COLO668 (cell line): ENCODE measurements at regions not wholly inside any gene's neighbourhood (a gene's known extent, or its start where the extent isn't known, plus 50 kb on each side); places are given as distances from the start of the nearest gene placed in this dataset.
A peak's percentile ranks its signal among the peaks of the same experiment; 100 is the strongest.
"Not testable (repeated sequence)": the region's sequence is repeated elsewhere in the genome, so short reads cannot be mapped to it uniquely, and the experiment has no call there.

Experiments used
- DNase-seq: peaks from one replicate; lab custom pipeline; 2025; ENCODE audit not compliant: unreplicated experiment; lab: John Stamatoyannopoulos, UW

- DNase-seq = no peak
Observed at GRCh38 chr2:236820763-236821344, 251.2 kb downstream of the ACKR3 start.

- no peak for DNase-seq
Observed at GRCh38 chr2:236823041-236823629, 253.5 kb downstream of the ACKR3 start.

GRCh38 chr2:236823963-236824362 is 254.3 kb downstream of the ACKR3 start:
- no peak for DNase-seq

- peak; percentile 86 for DNase-seq
Observed at GRCh38 chr2:236824836-236825235, 255.2 kb downstream of the ACKR3 start.

- no peak for DNase-seq
Observed at GRCh38 chr2:236825989-236826510, 256.4 kb downstream of the ACKR3 start.

GRCh38 chr2:236826606-236827156 is 257.1 kb downstream of the ACKR3 start:
- peak; percentile 43 for DNase-seq

GRCh38 chr2:236827997-236828396 is 257.7 kb upstream of the COPS8 start:
- peak; percentile 16 for DNase-seq

DNA sequence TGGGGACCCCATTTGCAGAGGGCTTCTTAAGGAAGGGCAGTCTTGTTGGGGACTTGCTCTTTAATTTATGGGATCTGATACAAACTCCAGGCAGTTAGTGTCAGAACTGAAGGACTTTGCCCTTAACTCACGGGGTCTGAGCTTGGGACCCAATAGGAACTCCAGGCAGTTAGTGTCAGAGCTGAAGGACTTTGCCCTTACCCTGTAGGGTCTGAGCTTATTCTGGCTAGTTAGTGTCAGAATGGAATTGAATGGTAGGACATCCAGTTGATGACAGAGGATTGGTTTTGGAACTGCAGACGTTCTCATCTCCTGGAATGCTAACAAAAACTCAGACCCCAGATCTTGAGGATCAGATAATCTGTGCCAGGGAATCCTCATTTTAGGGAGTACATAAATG is 256.9 kb upstream of the COPS8 start:
- no peak for DNase-seq

GRCh38 chr2:236830926-236831325 is 254.8 kb upstream of the COPS8 start:
- DNase-seq = no peak

DNA sequence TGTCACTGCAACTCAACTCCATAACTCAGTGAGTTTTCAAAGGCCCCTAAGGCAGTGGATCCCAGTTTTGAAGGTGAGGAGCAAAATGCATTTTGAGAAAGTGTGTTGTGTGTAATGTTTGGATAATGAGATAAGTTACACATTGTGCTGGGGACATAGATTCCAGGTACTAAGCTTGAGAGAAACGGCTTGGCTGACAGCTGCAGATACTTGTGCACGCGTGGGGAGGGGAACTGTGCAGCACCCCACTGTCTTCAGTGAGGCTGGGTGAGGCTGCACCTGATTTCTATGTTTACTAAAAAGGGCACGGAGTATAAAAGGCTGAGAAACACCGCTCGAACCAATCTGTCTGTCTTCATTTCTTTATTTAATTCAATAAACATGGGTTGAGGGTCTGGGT is 254.0 kb upstream of the COPS8 start:
- DNase-seq = no peak

- no peak for DNase-seq
Observed at GRCh38 chr2:236833501-236834073, 252.1 kb upstream of the COPS8 start.

- DNase-seq = no peak
Observed at GRCh38 chr2:236834284-236834683, 251.4 kb upstream of the COPS8 start.

DNA sequence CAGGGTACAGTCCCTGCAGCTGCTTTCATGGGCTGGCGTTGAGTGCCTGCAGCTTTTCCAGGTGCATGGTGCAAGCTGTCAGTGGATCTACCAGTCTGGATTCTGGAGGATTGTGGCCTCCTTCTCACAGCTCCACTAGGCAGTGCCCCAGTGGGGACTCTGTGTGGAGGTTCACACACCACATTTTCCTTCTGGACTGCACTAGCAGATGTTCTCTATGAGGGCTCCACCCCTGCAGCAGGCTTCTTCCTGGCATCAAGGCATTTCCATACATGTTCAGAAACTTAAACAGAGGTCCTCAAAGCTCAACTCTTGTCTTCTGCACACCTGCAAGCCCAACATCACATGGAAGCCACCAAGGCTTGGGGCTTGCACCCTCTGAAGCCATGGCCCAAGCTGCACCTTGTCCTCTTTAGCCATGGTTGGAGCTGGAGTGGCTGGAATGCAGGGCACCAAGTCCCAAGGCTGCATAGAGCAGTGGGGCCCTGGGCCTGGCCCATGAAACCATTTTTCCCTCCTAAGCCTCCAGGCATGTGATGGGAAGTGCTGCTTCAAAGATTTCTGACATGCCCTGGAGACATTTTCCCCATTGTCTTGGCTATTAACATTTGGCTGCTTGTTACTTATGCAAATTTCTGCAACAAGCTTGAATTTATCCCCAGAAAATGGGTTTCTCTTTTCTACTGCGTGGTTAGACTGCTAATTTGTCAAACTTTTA is 250.2 kb upstream of the COPS8 start:
- no peak for DNase-seq

- not testable (repeated sequence) for DNase-seq
Observed at GRCh38 chr2:236836028-236836427, 249.7 kb upstream of the COPS8 start.

GRCh38 chr2:236840215-236840614 is 245.5 kb upstream of the COPS8 start:
- DNase-seq = no peak

GRCh38 chr2:236840857-236841256 is 244.8 kb upstream of the COPS8 start:
- DNase-seq = no peak

- no peak for DNase-seq
Observed at GRCh38 chr2:236841389-236841788, 244.3 kb upstream of the COPS8 start.

DNA sequence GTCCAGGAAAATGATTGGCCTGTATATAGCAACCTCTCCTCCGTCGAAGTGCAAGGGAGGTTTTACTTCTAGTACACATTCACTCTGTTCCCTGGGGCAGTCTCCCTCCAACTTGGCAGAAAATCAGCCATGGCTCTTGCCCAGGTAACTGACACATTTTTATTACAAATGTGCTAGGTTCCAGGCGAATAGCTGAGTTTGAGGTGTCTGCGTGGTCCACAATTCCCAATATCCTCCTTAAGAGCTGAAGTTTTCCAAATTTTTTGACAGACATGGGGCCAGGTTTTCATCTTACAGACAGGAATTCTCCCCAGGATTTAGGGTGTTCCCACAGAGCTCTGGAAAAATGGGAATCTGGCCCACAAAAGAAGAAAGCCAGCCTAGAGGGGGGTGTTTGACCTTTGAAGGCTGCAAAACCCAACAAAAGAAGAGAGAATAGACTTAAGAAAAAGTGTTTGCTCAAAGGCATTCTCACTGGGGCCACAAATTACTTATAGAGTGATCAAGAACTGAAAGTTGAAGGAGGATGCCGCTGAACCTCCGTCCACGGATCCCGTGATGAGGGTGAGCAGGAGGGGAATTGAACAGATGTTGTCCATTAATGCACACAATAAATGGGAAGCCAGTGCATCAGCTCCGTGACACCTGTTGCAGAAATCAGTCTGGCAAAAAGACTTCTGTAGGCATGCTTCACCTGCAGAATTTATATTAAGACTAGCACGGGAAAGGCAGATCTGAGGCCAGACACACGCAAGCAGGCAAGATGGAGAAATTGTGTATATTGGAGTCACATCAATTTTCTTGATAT is 242.3 kb upstream of the COPS8 start:
- DNase-seq = no peak

DNA sequence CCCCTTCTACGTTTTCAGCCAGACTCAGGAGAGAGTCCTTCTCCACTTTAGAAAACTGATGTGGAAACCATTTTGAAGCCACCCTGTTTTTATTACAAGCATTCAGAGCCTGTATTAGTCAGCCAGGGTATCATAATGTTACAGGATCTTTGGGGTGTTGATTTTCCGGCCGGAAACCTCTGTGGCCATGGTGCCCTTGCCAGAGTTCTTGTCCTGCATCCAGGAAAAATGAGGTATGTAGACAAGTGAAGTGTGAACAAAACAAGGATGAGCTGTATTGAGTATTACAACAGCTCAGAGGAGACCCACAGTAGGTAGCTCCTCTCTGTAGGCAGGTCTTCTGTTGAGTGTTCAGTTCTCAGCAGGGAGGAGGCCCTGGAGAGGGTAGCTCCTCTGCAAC is 241.0 kb upstream of the COPS8 start:
- DNase-seq = no peak

DNA sequence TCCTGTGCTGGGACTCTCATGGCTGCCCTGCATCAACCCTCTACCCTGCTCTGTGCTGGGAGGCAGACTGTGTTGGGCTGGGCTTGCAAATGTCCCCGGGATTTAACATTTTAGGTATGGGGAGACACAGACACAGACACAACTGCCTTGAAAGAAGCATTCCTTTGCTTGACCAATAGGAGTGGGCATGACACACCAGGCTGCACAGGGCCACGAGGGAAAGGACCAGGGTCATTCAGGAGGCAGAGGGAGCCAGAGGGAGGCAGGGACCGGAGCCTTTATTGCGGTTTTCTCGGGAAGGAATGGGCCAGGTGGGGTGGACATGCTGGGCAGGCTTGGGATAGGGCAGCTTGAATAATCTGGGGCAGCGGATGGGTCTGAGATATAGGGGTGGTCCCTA is 238.7 kb upstream of the COPS8 start:
- no peak for DNase-seq
